ENCODE measurements at regions not wholly inside any gene's neighbourhood (a gene's known extent, or its start where the extent isn't known, plus 50 kb on each side); places are given as distances from the start of the nearest gene placed in this dataset.

DNA sequence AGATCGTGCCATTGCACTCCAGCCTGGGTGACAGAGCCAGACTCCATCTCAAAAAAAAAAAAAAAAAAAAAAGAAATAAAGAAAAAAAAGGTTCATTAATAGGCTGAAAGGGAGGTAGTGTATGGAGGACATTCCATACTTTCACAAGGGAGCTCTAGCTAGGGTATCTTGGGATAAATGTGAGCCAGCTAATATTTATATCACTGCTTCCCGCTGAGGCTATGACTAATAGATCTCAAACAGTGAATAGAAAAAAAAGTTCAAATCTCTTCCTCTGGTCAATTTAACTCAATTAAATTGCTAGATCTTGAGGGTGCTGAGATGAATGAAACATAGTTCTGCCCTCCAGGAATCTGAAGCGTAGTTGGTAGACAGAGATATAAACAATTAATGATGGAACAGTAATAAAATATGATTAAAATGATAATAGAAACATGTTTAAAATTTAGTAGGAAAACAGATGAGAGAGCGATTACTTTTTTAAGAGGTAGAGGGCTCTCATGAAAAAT lies 55.7 kb upstream of the SHISA3 start:
- ChIA-PET POLR2A (no interaction called here), CTCF (no interaction called here)
- DNase-seq (ENCODE audit: extremely low spot score) = no peak
- TF ChIP-seq CTBP1 (IDR thresholded peaks at IDR 0.05; ENCODE audit: borderline replicate concordance) (no peak), HDGF (IDR thresholded peaks at IDR 0.05; ENCODE audit: borderline replicate concordance) (no peak), PKNOX1 (IDR thresholded peaks at IDR 0.05) (no peak), BHLHE40 (IDR thresholded peaks at IDR 0.05; ENCODE audit: borderline replicate concordance) (no peak), NFRKB (IDR thresholded peaks at IDR 0.05) (no peak), FOXK2 (IDR thresholded peaks at IDR 0.05) (no peak), LEF1 (IDR thresholded peaks at IDR 0.05; ENCODE audit: borderline replicate concordance) (no peak), ZNF384 (IDR thresholded peaks at IDR 0.05) (no peak), ARNT (IDR thresholded peaks at IDR 0.05) (no peak), FOXM1 (IDR thresholded peaks at IDR 0.05; ENCODE audit: borderline replicate concordance) (no peak)

GRCh38 chr4:42342459-42342858 lies 54.8 kb upstream of the SHISA3 start:
- CTCF ChIA-PET = no interaction called here
- no peak for TF ChIP-seq SUZ12 (IDR thresholded peaks at IDR 0.05)
- TF ChIP-seq CTBP1 (IDR thresholded peaks at IDR 0.05; ENCODE audit: borderline replicate concordance) = no peak
- TF ChIP-seq NFRKB (IDR thresholded peaks at IDR 0.05) = no peak
- no peak for TF ChIP-seq LEF1 (IDR thresholded peaks at IDR 0.05; ENCODE audit: borderline replicate concordance)
- no peak for TF ChIP-seq SP1 (IDR thresholded peaks at IDR 0.05)
- no peak for TF ChIP-seq ELF4 (IDR thresholded peaks at IDR 0.05)
- no peak for TF ChIP-seq FOXK2 (IDR thresholded peaks at IDR 0.05)
- no peak for TF ChIP-seq PKNOX1 (IDR thresholded peaks at IDR 0.05)
- TF ChIP-seq FOXM1 (IDR thresholded peaks at IDR 0.05; ENCODE audit: borderline replicate concordance) = no peak
- no peak for TF ChIP-seq BHLHE40 (IDR thresholded peaks at IDR 0.05; ENCODE audit: borderline replicate concordance)
- TF ChIP-seq ARNT (IDR thresholded peaks at IDR 0.05) = no peak
- no peak for TF ChIP-seq TARDBP (IDR thresholded peaks at IDR 0.05)
- TF ChIP-seq FOXA1 (IDR thresholded peaks at IDR 0.05) = no peak
- TF ChIP-seq HDGF (IDR thresholded peaks at IDR 0.05; ENCODE audit: borderline replicate concordance) = no peak
- TF ChIP-seq ZNF384 (IDR thresholded peaks at IDR 0.05) = no peak
- no peak for TF ChIP-seq L3MBTL2 (conservative IDR thresholded peaks at IDR 0.05)
- no peak for DNase-seq (ENCODE audit: extremely low spot score)
- POLR2A ChIA-PET = no interaction called here

- no peak for DNase-seq (ENCODE audit: extremely low spot score)
- CTCF ChIA-PET = no interaction called here
- POLR2A ChIA-PET = no interaction called here
- no peak for TF ChIP-seq FOXA1 (IDR thresholded peaks at IDR 0.05)
- no peak for TF ChIP-seq ZNF384 (IDR thresholded peaks at IDR 0.05)
- TF ChIP-seq TARDBP (IDR thresholded peaks at IDR 0.05) = no peak
- no peak for TF ChIP-seq FOXK2 (IDR thresholded peaks at IDR 0.05)
- TF ChIP-seq LEF1 (IDR thresholded peaks at IDR 0.05; ENCODE audit: borderline replicate concordance) = no peak
- no peak for TF ChIP-seq BHLHE40 (IDR thresholded peaks at IDR 0.05; ENCODE audit: borderline replicate concordance)
- no peak for TF ChIP-seq L3MBTL2 (conservative IDR thresholded peaks at IDR 0.05)
- no peak for TF ChIP-seq SP1 (IDR thresholded peaks at IDR 0.05)
- TF ChIP-seq HDGF (IDR thresholded peaks at IDR 0.05; ENCODE audit: borderline replicate concordance) = no peak
- no peak for TF ChIP-seq PKNOX1 (IDR thresholded peaks at IDR 0.05)
- no peak for TF ChIP-seq FOXM1 (IDR thresholded peaks at IDR 0.05; ENCODE audit: borderline replicate concordance)
- no peak for TF ChIP-seq ARNT (IDR thresholded peaks at IDR 0.05)
Observed at GRCh38 chr4:42344309-42344708, 53.0 kb upstream of the SHISA3 start.

- TF ChIP-seq PKNOX1 (IDR thresholded peaks at IDR 0.05) (no peak), ARNT (IDR thresholded peaks at IDR 0.05) (no peak), LEF1 (IDR thresholded peaks at IDR 0.05; ENCODE audit: borderline replicate concordance) (no peak), NFRKB (IDR thresholded peaks at IDR 0.05) (no peak), SUZ12 (IDR thresholded peaks at IDR 0.05) (no peak), CTBP1 (IDR thresholded peaks at IDR 0.05; ENCODE audit: borderline replicate concordance) (no peak), L3MBTL2 (conservative IDR thresholded peaks at IDR 0.05) (no peak), ELF4 (IDR thresholded peaks at IDR 0.05) (no peak), ZNF384 (IDR thresholded peaks at IDR 0.05) (no peak), TARDBP (IDR thresholded peaks at IDR 0.05) (no peak), HDGF (IDR thresholded peaks at IDR 0.05; ENCODE audit: borderline replicate concordance) (no peak), SP1 (IDR thresholded peaks at IDR 0.05) (no peak), FOXA1 (IDR thresholded peaks at IDR 0.05) (no peak), FOXK2 (IDR thresholded peaks at IDR 0.05) (no peak), FOXM1 (IDR thresholded peaks at IDR 0.05; ENCODE audit: borderline replicate concordance) (no peak), BHLHE40 (IDR thresholded peaks at IDR 0.05; ENCODE audit: borderline replicate concordance) (no peak)
- CTCF ChIA-PET = interaction anchor here (0.8 kb wide), 1 partner anchor 15 kb away, joined by 3 read pairs; no protein-coding TSS in a partner anchor
- DNase-seq (ENCODE audit: extremely low spot score) = no peak
- POLR2A ChIA-PET = no interaction called here
Observed at GRCh38 chr4:42344749-42345148, 52.5 kb upstream of the SHISA3 start.

DNA sequence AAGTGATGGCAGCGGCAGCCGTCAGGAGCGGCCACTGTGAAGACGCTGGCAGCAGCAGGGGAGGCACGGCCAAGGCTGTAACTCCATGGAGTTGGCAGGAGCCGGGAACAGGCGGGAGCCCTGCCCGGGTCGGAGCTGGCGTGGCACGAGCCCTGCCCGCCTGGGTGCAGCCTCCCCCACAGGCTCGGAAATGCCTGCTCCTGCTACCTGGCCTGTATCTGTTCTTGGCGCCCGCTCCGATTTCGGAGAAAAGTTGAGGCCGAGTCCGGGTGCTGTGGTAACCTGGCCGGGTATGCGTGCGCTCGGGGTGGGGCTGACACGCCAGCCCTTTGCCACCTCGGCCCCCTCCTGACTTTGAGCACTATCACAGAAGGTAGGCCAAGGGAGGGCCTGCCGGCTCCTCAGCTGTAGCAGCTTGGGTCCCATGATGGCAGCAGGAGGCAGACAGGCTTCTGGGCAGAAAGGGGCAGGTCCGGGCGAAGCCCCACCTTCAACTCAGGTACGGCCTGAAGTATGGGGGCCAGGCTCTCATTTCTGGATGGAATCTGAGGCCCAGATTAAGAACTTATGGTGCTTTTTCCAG lies 51.2 kb upstream of the SHISA3 start:
- ChIA-PET CTCF (no interaction called here), POLR2A (no interaction called here)
- TF ChIP-seq L3MBTL2 (conservative IDR thresholded peaks at IDR 0.05) (no peak), FOXA1 (IDR thresholded peaks at IDR 0.05) (no peak), NFRKB (IDR thresholded peaks at IDR 0.05) (no peak), ELF4 (IDR thresholded peaks at IDR 0.05) (no peak)
- no peak for DNase-seq (ENCODE audit: extremely low spot score)
